NCI-H510A treated with DMSO at 0.1 percent for 48 hours (cell line): ENCODE measurements at regions not wholly inside any gene's neighbourhood (a gene's known extent, or its start where the extent isn't known, plus 50 kb on each side); places are given as distances from the start of the nearest gene placed in this dataset.
A peak's percentile ranks its signal among the peaks of the same experiment; 100 is the strongest.

Experiments used
- DNase-seq: peaks from one replicate; lab custom pipeline; 2025; lab: John Stamatoyannopoulos, UW

- no peak for DNase-seq
These were observed 66.1 kb upstream of the SOX1 start for GRCh38 chr13:112000888-112001287.

GRCh38 chr13:112001571-112001970 is 65.4 kb upstream of the SOX1 start:
- peak; percentile 80 for DNase-seq

DNA sequence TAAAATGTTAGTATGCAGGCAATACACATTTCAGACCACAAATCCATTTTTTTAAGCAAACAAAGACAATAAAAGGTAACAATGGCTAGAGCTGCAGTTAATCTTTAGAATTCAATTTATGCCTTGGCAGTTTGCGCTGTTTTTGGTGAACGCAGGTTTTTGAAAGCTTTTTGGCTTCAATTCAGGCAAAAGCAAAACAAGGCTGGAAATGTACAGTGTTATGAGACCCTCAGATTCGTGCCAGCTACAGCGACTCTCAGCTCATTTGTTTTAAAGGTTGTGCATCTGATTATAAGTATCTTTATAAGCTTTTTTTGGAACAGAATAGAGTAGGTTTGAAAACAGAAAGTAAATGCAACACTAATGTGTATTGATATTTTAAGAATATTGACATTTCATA is 63.6 kb upstream of the SOX1 start:
- DNase-seq, result no peak

DNA sequence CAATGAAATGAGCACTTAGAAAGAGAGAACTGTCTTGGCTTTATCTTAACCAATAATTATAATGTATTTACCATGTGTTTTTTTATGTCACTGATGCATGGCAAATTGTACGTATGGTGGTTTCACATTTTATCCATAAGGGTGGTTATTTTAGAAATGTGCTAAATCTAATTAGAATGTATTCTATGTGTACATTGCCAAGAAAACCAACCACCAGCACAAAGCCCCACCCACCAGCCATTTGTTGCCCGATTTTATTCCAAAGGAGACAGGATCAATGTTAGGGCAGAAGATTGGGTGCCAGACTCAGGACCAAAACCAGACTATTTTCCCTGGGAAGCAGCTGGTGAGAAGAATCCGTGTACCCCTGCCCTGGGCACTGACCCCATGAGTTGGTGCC is 63.0 kb upstream of the SOX1 start:
- no peak for DNase-seq

GRCh38 chr13:112005925-112006324 is 61.0 kb upstream of the SOX1 start:
- no peak for DNase-seq

DNA sequence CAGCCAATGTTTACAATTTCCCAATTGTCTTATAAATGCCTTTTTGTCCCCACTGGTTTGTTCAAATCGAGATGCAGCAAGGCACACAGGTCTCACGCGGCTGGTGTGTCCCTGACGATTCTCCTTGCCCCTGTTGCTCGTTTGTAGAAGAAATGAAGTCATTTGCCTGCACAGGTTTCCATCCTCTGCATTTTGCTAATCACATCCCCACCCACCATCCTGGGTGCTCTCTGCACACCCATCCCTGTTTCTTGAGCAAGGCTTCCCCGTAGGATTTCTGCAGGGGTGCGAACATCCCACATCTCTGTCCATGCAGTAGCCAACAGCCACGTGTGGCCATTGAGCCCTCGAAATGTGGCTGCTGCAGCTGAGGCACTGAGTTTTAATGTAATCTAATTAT is 59.8 kb upstream of the SOX1 start:
- no peak for DNase-seq

DNA sequence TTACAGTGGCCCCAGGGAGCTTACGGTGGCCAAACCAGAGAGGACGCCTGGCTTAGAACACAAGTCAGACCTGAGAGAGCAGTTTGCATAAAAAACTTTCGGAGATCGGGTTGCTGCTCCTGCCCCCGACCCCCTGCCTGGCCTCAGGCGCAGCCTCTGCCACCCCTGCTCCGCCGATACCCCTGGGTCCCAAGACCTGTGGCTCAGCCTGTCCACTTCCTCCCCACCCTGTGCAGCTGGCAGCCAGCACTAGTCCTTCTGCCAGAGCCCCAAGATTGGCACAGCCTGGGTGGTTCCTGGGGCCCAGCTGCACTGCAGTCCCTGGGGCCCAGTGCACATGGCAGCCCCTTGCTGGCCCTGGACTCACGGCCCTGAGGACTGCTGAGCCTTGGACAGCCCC is 56.2 kb upstream of the SOX1 start:
- no peak for DNase-seq

GRCh38 chr13:112012016-112012704 is 54.8 kb upstream of the SOX1 start:
- DNase-seq, result no peak

DNA sequence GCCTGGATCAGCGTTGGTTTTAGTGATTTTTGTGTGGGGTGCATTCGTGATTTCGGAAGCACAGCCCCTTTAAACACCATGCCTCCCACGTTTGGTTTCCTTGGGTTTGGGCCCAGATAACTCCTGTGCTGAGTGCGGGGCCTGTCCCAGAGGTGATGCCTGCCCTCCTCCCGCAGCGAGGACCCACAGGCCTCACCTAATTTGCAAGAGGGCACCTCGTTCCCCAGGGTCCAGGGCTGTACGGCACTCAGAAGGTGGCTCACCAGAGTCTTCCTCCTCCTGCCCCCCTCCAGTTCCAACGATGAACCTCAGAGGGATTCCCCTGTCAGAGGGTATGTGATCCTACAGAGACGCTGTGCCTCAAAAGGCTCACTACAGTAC is 54.3 kb upstream of the SOX1 start:
- no peak for DNase-seq

DNA sequence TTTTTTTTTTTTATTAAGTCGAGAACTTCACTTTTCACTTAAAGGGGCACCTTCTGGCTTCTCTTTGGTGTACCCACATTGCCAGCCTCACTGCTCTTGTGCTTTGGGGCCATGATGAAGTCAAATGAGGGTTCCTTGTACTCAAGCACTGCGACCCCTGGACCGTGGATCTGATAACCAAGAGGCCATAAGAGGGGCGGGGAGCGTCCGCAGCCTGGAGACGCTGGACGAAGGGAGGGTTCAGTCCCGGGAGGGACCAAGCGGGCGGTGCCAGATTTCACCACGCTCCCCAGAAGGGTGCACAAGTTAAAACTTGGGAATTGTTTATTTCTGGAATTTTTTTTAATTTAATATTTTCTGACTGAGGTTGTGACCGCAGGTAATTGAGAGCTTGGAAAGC is 53.3 kb upstream of the SOX1 start:
- DNase-seq, result no peak

- DNase-seq, result no peak
These were observed 52.1 kb upstream of the SOX1 start for GRCh38 chr13:112014857-112015256.
